HEK293 (cell line): ENCODE measurements at regions not wholly inside any gene's neighbourhood (a gene's known extent, or its start where the extent isn't known, plus 50 kb on each side); places are given as distances from the start of the nearest gene placed in this dataset.

Experiments
- CTCF ChIP-seq: fragments of 450-650 bp; formaldehyde crosslinking; IDR thresholded peaks from 2 replicates; pipeline ENCODE4 v1.5.1; 2016; ENCODE audit warnings: missing biosample characterization, missing genetic modification characterization
- EGR2 ChIP-seq: fragments of 450-650 bp; formaldehyde crosslinking; IDR thresholded peaks from 2 replicates; pipeline ENCODE4 v1.5.1; 2016; ENCODE audit warnings: low read depth, missing biosample characterization, missing genetic modification characterization
- KLF1 ChIP-seq: fragments of 450-650 bp; formaldehyde crosslinking; IDR thresholded peaks from 2 replicates; pipeline ENCODE4 v1.5.1; 2016; ENCODE audit warnings: missing biosample characterization, missing genetic modification characterization
- REST ChIP-seq: fragments of 450-650 bp; formaldehyde crosslinking; IDR thresholded peaks from 2 replicates; pipeline ENCODE4 v1.5.1; 2016; ENCODE audit warnings: missing biosample characterization, missing genetic modification characterization
- YY1 ChIP-seq: fragments of 450-650 bp; formaldehyde crosslinking; IDR thresholded peaks from 2 replicates; pipeline ENCODE4 v1.5.1; 2018; ENCODE audit warnings: missing biosample characterization, missing genetic modification characterization
- ZNF175 ChIP-seq: fragments of 450-650 bp; formaldehyde crosslinking; IDR thresholded peaks from 2 replicates; pipeline ENCODE4 v1.5.1; 2016; ENCODE audit warnings: missing biosample characterization, missing genetic modification characterization
- ZNF24 ChIP-seq: fragments of 450-650 bp; formaldehyde crosslinking; IDR thresholded peaks from 2 replicates; pipeline ENCODE4 v1.5.1; 2016; ENCODE audit warnings: missing biosample characterization, missing genetic modification characterization
- ZNF394 ChIP-seq: fragments of 450-650 bp; formaldehyde crosslinking; IDR thresholded peaks from 2 replicates; pipeline ENCODE4 v1.5.1; 2016; ENCODE audit warnings: missing biosample characterization, missing genetic modification characterization, mild to moderate bottlenecking, moderate library complexity, borderline replicate concordance
- ZNF670 ChIP-seq: fragments of 450-650 bp; formaldehyde crosslinking; IDR thresholded peaks from 2 replicates; pipeline ENCODE4 v1.5.1; 2016; ENCODE audit warnings: missing biosample characterization, missing genetic modification characterization, low read depth

- TF ChIP-seq YY1 (no peak), CTCF (tag by site-specific recombination) (no peak), REST (tag by site-specific recombination) (no peak), KLF1 (tag by site-specific recombination) (no peak), ZNF670 (tag by site-specific recombination) (no peak), ZNF24 (tag by site-specific recombination) (no peak), ZNF394 (no peak), ZNF175 (tag by site-specific recombination) (no peak), EGR2 (no peak)
Measured at GRCh38 chr5:40210694-40211093, 469.0 kb upstream of the PTGER4 start.
